ENCODE measurements at regions not wholly inside any gene's neighbourhood (a gene's known extent, or its start where the extent isn't known, plus 50 kb on each side); places are given as distances from the start of the nearest gene placed in this dataset.

- Histone ChIP-seq H3K4me3 (no peak overlapping the region), H3K4me1 (no peaks in the 10 kb centered on the region), H3K27ac (no peak overlapping the region), H3K27me3 (no peaks in the 10 kb centered on the region), H3K9me3 (no peaks in the 10 kb centered on the region), H3K36me3 (ENCODE audit: low read depth, missing control alignments) (no peaks in the 10 kb centered on the region)
- TF ChIP-seq POLR2A (IDR thresholded peaks at IDR 0.05): no peak
- TF ChIP-seq CTCF (IDR thresholded peaks at IDR 0.05): no peak
- no peak for DNase-seq
- intact Hi-C loops (cut with DNase I; ENCODE audit: low total_unique reads): no loop called here
- WGBS, 2 donors: 70 to 83% methylated on average over 3 of the region's 3 CpGs
Observed at GRCh38 chrX:147170993-147171392, 356.4 kb upstream of the CXorf51A start.

MicroRNAs encoded in the stretch of these regions (microRNA counts, 767-probe panel; counts per million panel counts)
- microRNA hsa-miR-513a-3p (0 to 152 counts per million in 2 donors), microRNA hsa-miR-513a-5p (4,378 to 5,818 counts per million in 2 donors), microRNA hsa-miR-513b (11,668 to 13,177 counts per million in 2 donors), microRNA hsa-miR-513c-5p (11,649 to 13,218 counts per million in 2 donors)

Small RNA genes in the stretch of these regions (microRNA-seq; reads per million reads assigned to microRNA genes)
- gene MIR513A1 (ENCODE audit: borderline number of aligned reads in 2 of 2, borderline replicate concordance in 1 of 2) (0 reads per million in 2 donors), gene MIR513A2 (ENCODE audit: borderline number of aligned reads in 2 of 2, borderline replicate concordance in 1 of 2) (20.0 to 32.7 reads per million in 2 donors), gene MIR513B (ENCODE audit: borderline number of aligned reads in 2 of 2, borderline replicate concordance in 1 of 2) (4,793 to 6,035 reads per million in 2 donors), gene MIR513C (ENCODE audit: borderline number of aligned reads in 2 of 2, borderline replicate concordance in 1 of 2) (15,016 to 19,150 reads per million in 2 donors)

Small RNA genes in the stretch of these regions (small RNA-seq; reads per million reads assigned to genes)
- gene MIR513A1 (0 to 0.28 reads per million in 2 donors), gene MIR513A2 (0.76 to 0.92 reads per million in 2 donors), gene MIR513B (4.6 to 4.9 reads per million in 2 donors), gene MIR513C (30.7 to 35.9 reads per million in 2 donors)

All from testis (tissue), 2 donors.